H1 (cell line): ENCODE measurements at regions not wholly inside any gene's neighbourhood (a gene's known extent, or its start where the extent isn't known, plus 50 kb on each side); places are given as distances from the start of the nearest gene placed in this dataset.

Experiments
- CTCF ChIA-PET: fragments of 300-600 bp; sonication (Branson Sonifier 250); formaldehyde crosslinking; loops from one replicate; lab custom pipeline; 2021; ENCODE audit not compliant: partially characterized antibody; lab: Charles Lee
- POLR2A ChIA-PET: fragments of 300-600 bp; sonication (Branson Sonifier 250); formaldehyde crosslinking; loops from one replicate; lab custom pipeline; 2021; ENCODE audit warnings: inconsistent platforms; ENCODE audit not compliant: partially characterized antibody; lab: Charles Lee
- DNase-seq, 2 experiments: peaks; one replicate each; pipeline versions ENCODE4 v3.0.0 to v3.0.0-alpha.2; 2010 to 2022; ENCODE audit warnings: low spot score in 2 of 2, low read depth in 1 of 2, mixed read lengths in 1 of 2
- FAIRE-seq: peaks from 2 replicates; lab custom pipeline; 2011; peaks lifted over from hg19 to GRCh38; lab: Jason Lieb, UNC
- H2AFZ ChIP-seq: 2 replicates; pipeline ENCODE4 v1.8.1; 2012; ENCODE audit warnings: low read length, inconsistent platforms
- H2AK5ac ChIP-seq: 2 replicates; pipeline ENCODE4 v1.6.1; 2013; ENCODE audit warnings: low read depth, low read length
- H2BK120ac ChIP-seq: replicated peaks from 2 replicates; pipeline ENCODE3; 2013; ENCODE audit warnings: low read depth, low read length, inconsistent platforms
- H2BK12ac ChIP-seq: 2 replicates; pipeline ENCODE4 v1.6.1; 2013; ENCODE audit warnings: low read depth, low read length
- H2BK15ac ChIP-seq: 2 replicates; pipeline ENCODE4 v1.6.1; 2013; ENCODE audit warnings: low read length
- H2BK20ac ChIP-seq: 2 replicates; pipeline ENCODE4 v1.6.1; 2013; ENCODE audit warnings: low read length
- H2BK5ac ChIP-seq: 2 replicates; pipeline ENCODE4 v1.6.1; 2013; ENCODE audit warnings: low read depth, low read length
- H3K14ac ChIP-seq: 2 replicates; pipeline ENCODE4 v1.6.1; 2013; ENCODE audit warnings: inconsistent platforms; ENCODE audit not compliant: insufficient read length
- H3K18ac ChIP-seq: 2 replicates; pipeline ENCODE4 v1.6.1; 2013; ENCODE audit warnings: low read length; ENCODE audit errors: extremely low read depth
- H3K23ac ChIP-seq: 2 replicates; pipeline ENCODE4 v1.6.1; 2013; ENCODE audit warnings: inconsistent platforms; ENCODE audit not compliant: insufficient read length
- H3K23me2 ChIP-seq: 2 replicates; pipeline ENCODE4 v1.6.1; 2013; ENCODE audit warnings: low read depth, low read length
- H3K27ac ChIP-seq: 2 replicates; pipeline ENCODE4 v1.6.1; 2011; ENCODE audit warnings: low read depth, low read length, inconsistent platforms
- H3K27me3 ChIP-seq, 4 experiments: replicated peaks in 1 of 4; 1 replicate in 1 of 4; 2 replicates in 3 of 4; pipeline versions ENCODE4 v1.6.1 to v1.8.1; 2011 to 2013; ENCODE audit warnings: low read length in 3 of 4, mild to moderate bottlenecking in 3 of 4, inconsistent platforms in 2 of 4, mixed read lengths in 2 of 4, moderate library complexity in 1 of 4; ENCODE audit not compliant: control insufficient read depth in 3 of 4, insufficient read depth in 3 of 4; ENCODE audit errors: extremely low read depth in 1 of 4
- H3K36me3 ChIP-seq, 4 experiments: 2 replicates each; pipeline versions ENCODE4 v1.6.1 to v1.8.1; 2011 to 2013; ENCODE audit warnings: mild to moderate bottlenecking in 4 of 4, low read length in 3 of 4, moderate library complexity in 2 of 4, control low read depth in 1 of 4, inconsistent platforms in 1 of 4; ENCODE audit not compliant: insufficient read depth in 4 of 4, control insufficient read depth in 2 of 4
- H3K4ac ChIP-seq: replicated peaks from 2 replicates; pipeline ENCODE3; 2013; ENCODE audit warnings: low read length, low read depth, mixed read lengths, inconsistent platforms; ENCODE audit not compliant: insufficient read length
- H3K4me1 ChIP-seq, 4 experiments: replicated peaks in 1 of 4; 1 replicate in 1 of 4; 2 replicates in 3 of 4; pipeline versions ENCODE4 v1.6.1 to v1.8.1; 2011 to 2013; ENCODE audit warnings: low read length in 3 of 4, inconsistent platforms in 2 of 4, mixed read lengths in 1 of 4; ENCODE audit not compliant: insufficient read depth in 4 of 4, control insufficient read depth in 3 of 4
- H3K4me2 ChIP-seq, 2 experiments: 2 replicates each; pipeline versions ENCODE4 v1.6.1 to v1.8.1; 2011 to 2013; ENCODE audit warnings: low read depth in 2 of 2, low read length in 2 of 2, control low read depth in 1 of 2, inconsistent platforms in 1 of 2, mild to moderate bottlenecking in 1 of 2; ENCODE audit not compliant: insufficient read depth in 1 of 2
- H3K4me3 ChIP-seq, 4 experiments: fragments of 200-600, 300-600 bp in 1 of 4; sonication (generic), shearing (Covaris generic), sonication (Bioruptor Twin) in 1 of 4; 2 replicates each; pipeline versions ENCODE4 v1.5.1 to v1.8.1; 2011 to 2016; ENCODE audit warnings: low read length in 4 of 4, low read depth in 3 of 4, control low read depth in 2 of 4, inconsistent platforms in 2 of 4, mild to moderate bottlenecking in 2 of 4, mixed read lengths in 1 of 4, moderate library complexity in 1 of 4; ENCODE audit not compliant: insufficient read depth in 2 of 4; ENCODE audit errors: extremely low read depth in 1 of 4
- H3K56ac ChIP-seq: replicated peaks from 2 replicates; pipeline ENCODE3; 2013; ENCODE audit warnings: low read depth, mild to moderate bottlenecking, mixed read lengths, low read length, inconsistent platforms; ENCODE audit not compliant: insufficient read length
- H3K79me1 ChIP-seq: 2 replicates; pipeline ENCODE4 v1.6.1; 2013; ENCODE audit warnings: low read depth, low read length, control low read depth
- H3K79me2 ChIP-seq, 2 experiments: 2 replicates each; pipeline versions ENCODE4 v1.6.1 to v1.8.1; 2012 to 2013; ENCODE audit warnings: low read length in 2 of 2, mild to moderate bottlenecking in 2 of 2, inconsistent platforms in 1 of 2; ENCODE audit not compliant: insufficient read depth in 2 of 2, control insufficient read depth in 1 of 2
- H3K9ac ChIP-seq, 4 experiments: replicated peaks in 1 of 4; 1 replicate in 1 of 4; 2 replicates in 3 of 4; pipeline versions ENCODE4 v1.6.1 to v1.8.1; 2011 to 2013; ENCODE audit warnings: low read depth in 3 of 4, low read length in 3 of 4, control low read depth in 2 of 4, mild to moderate bottlenecking in 2 of 4, moderate library complexity in 2 of 4, inconsistent platforms in 1 of 4; ENCODE audit errors: extremely low read depth in 1 of 4
- H3K9me3 ChIP-seq, 2 experiments: 2 replicates each; pipeline versions ENCODE4 v1.6.1 to v1.8.1; 2012 to 2013; ENCODE audit warnings: mild to moderate bottlenecking in 2 of 2, moderate library complexity in 2 of 2, control low read depth in 1 of 2, inconsistent platforms in 1 of 2, low read depth in 1 of 2, low read length in 1 of 2, mixed read lengths in 1 of 2; ENCODE audit not compliant: insufficient read depth in 2 of 2
- H4K20me1 ChIP-seq, 2 experiments: replicated peaks in 1 of 2; 2 replicates each; pipeline versions ENCODE3 to v1.8.1; 2011 to 2013; ENCODE audit warnings: inconsistent platforms in 2 of 2, low read length in 2 of 2, mild to moderate bottlenecking in 1 of 2; ENCODE audit not compliant: insufficient read depth in 2 of 2, control insufficient read depth in 1 of 2
- H4K5ac ChIP-seq: 2 replicates; pipeline ENCODE4 v1.6.1; 2013; ENCODE audit warnings: low read length, low read depth, mixed read lengths, inconsistent platforms; ENCODE audit not compliant: insufficient read length
- H4K8ac ChIP-seq: 2 replicates; pipeline ENCODE4 v1.8.0; 2013; ENCODE audit warnings: mild to moderate bottlenecking, moderate library complexity, low read length, inconsistent platforms; ENCODE audit not compliant: insufficient read depth; ENCODE audit errors: extremely low read depth
- H4K91ac ChIP-seq: replicated peaks from 2 replicates; pipeline ENCODE3; 2013; ENCODE audit warnings: low read length, mixed read lengths, inconsistent platforms; ENCODE audit not compliant: insufficient read length
- BCL11A ChIP-seq, 2 experiments: IDR thresholded peaks; one replicate each; pipeline ENCODE4 v1.6.1; 2011; ENCODE audit warnings: low read depth in 2 of 2, low read length in 2 of 2, mild to moderate bottlenecking in 2 of 2
- EZH2 ChIP-seq: fragments of 200-600 bp; sonication (generic); IDR thresholded peaks from 2 replicates; pipeline ENCODE4 v1.7.1; 2012; ENCODE audit warnings: low read depth, mild to moderate bottlenecking, moderate library complexity, low read length, inconsistent platforms; ENCODE audit not compliant: severe bottlenecking
- FOSL1 ChIP-seq: IDR thresholded peaks from 2 replicates; pipeline ENCODE4 v1.6.1; 2011; ENCODE audit warnings: mild to moderate bottlenecking, low read depth, low read length, moderate library complexity; ENCODE audit not compliant: insufficient read depth
- POLR2A ChIP-seq, 2 experiments: IDR thresholded peaks; 1 replicate in 1 of 2; 2 replicates in 1 of 2; pipeline ENCODE4 v1.6.1; 2011; ENCODE audit warnings: low read depth in 2 of 2, low read length in 2 of 2, mild to moderate bottlenecking in 2 of 2; ENCODE audit errors: control extremely low read depth in 1 of 2
- RBBP5 ChIP-seq: IDR thresholded peaks from 2 replicates; pipeline ENCODE4 v1.7.1; 2012; ENCODE audit warnings: low read depth, mild to moderate bottlenecking, inconsistent platforms, low read length, moderate library complexity, borderline replicate concordance
- ZNF274 ChIP-seq: IDR thresholded peaks from 2 replicates; pipeline ENCODE4 v1.7.0; 2012; ENCODE audit warnings: low read length, borderline replicate concordance; ENCODE audit errors: extremely low read depth
- WGBS, 2 experiments: shearing (Covaris generic) in 1 of 2; methylation state at CpG; one replicate each; pipeline versions ENCODE4 v1.1.6 to v1.1.7; 2013 to 2015; ENCODE audit warnings: low lambda C conversion rate in 2 of 2, mixed read lengths in 2 of 2, inconsistent platforms in 1 of 2, low coverage in 1 of 2, missing lambda C conversion rate in 1 of 2; ENCODE audit not compliant: insufficient replicate concordance in 2 of 2, insufficient coverage in 1 of 2, insufficient read length in 1 of 2; ENCODE audit errors: extremely low coverage in 1 of 2, missing lambda C conversion rate in 1 of 2; 5-methylcytosine and 5-hydroxymethylcytosine counted together

- no peak overlapping the region for H4K5ac ChIP-seq
- H2BK120ac ChIP-seq, result no peak overlapping the region
- H4K20me1 ChIP-seq, result no peaks in the 10 kb centered on the region
- no peaks in the 10 kb centered on the region for H3K79me1 ChIP-seq
- no peak overlapping the region for H3K56ac ChIP-seq
- no peaks in the 10 kb centered on the region for H3K4me1 ChIP-seq
- no peak overlapping the region for H3K23ac ChIP-seq
- H3K4me2 ChIP-seq, result no peak overlapping the region
- no peak overlapping the region for H4K91ac ChIP-seq
- H4K8ac ChIP-seq, result no peak overlapping the region
- no peak overlapping the region for H2BK20ac ChIP-seq
- no peaks in the 10 kb centered on the region for H3K23me2 ChIP-seq
- no peak overlapping the region for H3K4me3 ChIP-seq
- peaks cover 11 to 17% of the 10 kb centered on the region in 2 experiments for H3K9me3 ChIP-seq
- no peak overlapping the region for H3K9ac ChIP-seq
- WGBS, 2 experiments, result 97% methylated on average over 2 of the region's 2 CpGs; no CpG with 5 or more reads in 1 of the 2 experiments
- ChIA-PET POLR2A (no interaction called here), CTCF (no interaction called here)
- H3K27me3 ChIP-seq, result no peaks in the 10 kb centered on the region
- no peak overlapping the region for H2AK5ac ChIP-seq
- H3K18ac ChIP-seq, result no peak overlapping the region
- H3K27ac ChIP-seq, result no peak overlapping the region
- no peak overlapping the region for H2AFZ ChIP-seq
- no peak overlapping the region for H3K4ac ChIP-seq
- no peak overlapping the region for H3K14ac ChIP-seq
- FAIRE-seq (no peak), DNase-seq (no peak)
- H2BK15ac ChIP-seq, result no peak overlapping the region
- no peak overlapping the region for H2BK5ac ChIP-seq
- H3K79me2 ChIP-seq, result no peaks in the 10 kb centered on the region
- H2BK12ac ChIP-seq, result no peak overlapping the region
- peaks cover 0 to 2% (median 0%) of the 10 kb centered on the region in 4 experiments; a peak in 1 of 8 replicates for H3K36me3 ChIP-seq
- TF ChIP-seq ZNF274, result no peak
- TF ChIP-seq EZH2, result no peak
- no peak for TF ChIP-seq FOSL1
- no peak for TF ChIP-seq POLR2A (IDR thresholded peaks at IDR 0.05; ENCODE audit: control extremely low read depth in 1 of 2, low read depth in 2 of 2, low read length in 2 of 2)
- no peak for TF ChIP-seq BCL11A (IDR thresholded peaks at IDR 0.05; ENCODE audit: low read depth in 2 of 2, low read length in 2 of 2)
- no peak for TF ChIP-seq RBBP5
- TF ChIP-seq, all 59 proteins: peak for 0
These were observed 213.6 kb upstream of the FSCB start for GRCh38 chr14:44720707-44721106.
